ENCODE measurements at regions not wholly inside any gene's neighbourhood (a gene's known extent, or its start where the extent isn't known, plus 50 kb on each side); places are given as distances from the start of the nearest gene placed in this dataset.

DNA sequence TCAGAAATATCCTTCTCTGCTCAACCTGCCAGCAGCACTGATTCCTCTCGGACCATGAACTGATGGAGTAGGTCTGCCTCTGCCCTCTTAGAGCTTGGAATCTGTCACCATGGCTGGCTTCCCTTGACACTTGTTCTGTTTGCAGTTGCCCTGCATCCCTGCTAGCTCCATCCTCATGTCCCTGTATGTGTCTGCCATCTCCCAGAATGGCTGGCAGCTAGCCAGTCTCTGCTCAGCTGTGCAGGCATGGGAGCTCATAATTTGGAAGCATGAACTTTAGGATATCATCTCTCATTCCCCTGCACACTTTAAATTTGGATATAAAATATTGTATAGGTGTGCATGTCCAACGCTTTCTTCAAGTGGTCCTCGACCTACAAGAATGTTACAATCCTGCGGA, 95.4 kb downstream of the C1orf94 start:
- TF ChIP-seq POLR2A (IDR thresholded peaks at IDR 0.05) (no peak), CTCF (IDR thresholded peaks at IDR 0.05) (no peak)

All from right lobe of liver (tissue), 4 donors.